ENCODE measurements at regions not wholly inside any gene's neighbourhood (a gene's known extent, or its start where the extent isn't known, plus 50 kb on each side); places are given as distances from the start of the nearest gene placed in this dataset.

DNA sequence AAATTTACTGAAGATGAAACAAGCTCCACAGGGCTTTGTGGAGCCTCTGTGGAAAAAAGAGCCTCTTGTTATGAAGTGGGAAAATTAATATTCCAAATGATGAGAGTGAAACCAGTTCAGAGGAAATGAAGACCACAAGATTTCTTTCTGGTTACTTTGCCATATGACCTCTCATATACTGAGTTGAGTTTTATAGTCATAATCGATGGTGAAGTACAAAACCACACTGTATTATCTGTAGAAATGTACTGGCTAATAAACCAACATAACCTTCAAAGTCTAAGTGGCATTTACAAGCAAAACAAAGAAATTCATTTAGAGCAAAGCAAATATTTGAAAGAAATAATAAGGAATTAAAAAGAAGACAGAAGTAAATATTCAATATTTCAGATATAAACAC is 662.6 kb upstream of the ZWINT start:
- ChIA-PET POLR2A (no interaction called here), CTCF (no interaction called here)
- Histone ChIP-seq H3K4me1 (ENCODE audit: control insufficient read depth in 2 of 2, insufficient read depth in 2 of 2, low read length in 2 of 2) (no peaks in the 10 kb centered on the region), H3K79me2 (ENCODE audit: control insufficient read depth, insufficient read depth, low read length) (no peaks in the 10 kb centered on the region), H3K4me2 (replicated peaks; ENCODE audit: low read depth, low read length, poor library complexity, severe bottlenecking) (no peak overlapping the region), H3K4me3 (ENCODE audit: control extremely low read depth in 1 of 5, extremely low read depth in 1 of 5, insufficient read depth in 1 of 5, low read depth in 2 of 5, low read length in 4 of 5) (no peak overlapping the region), H3K27me3 (replicated peaks in 1 of 4; ENCODE audit: control extremely low read depth in 1 of 4, control insufficient read depth in 3 of 4, insufficient read depth in 4 of 4, low read length in 3 of 4) (no peaks in the 10 kb centered on the region), H2AFZ (ENCODE audit: insufficient read depth, low read depth, low read length, poor library complexity, severe bottlenecking) (no peak overlapping the region), H3K9me3 (ENCODE audit: control extremely low read depth in 1 of 3, control insufficient read depth in 2 of 3, insufficient read depth in 1 of 3, low read length in 2 of 3) (no peaks in the 10 kb centered on the region), H3K27ac (ENCODE audit: low read length in 2 of 2) (no peak overlapping the region), H3K36me3 (replicated peaks in 1 of 2; ENCODE audit: control extremely low read depth in 1 of 2, control insufficient read depth in 1 of 2, extremely low read depth in 1 of 2, insufficient read depth in 2 of 2, low read length in 1 of 2) (no peaks in the 10 kb centered on the region), H4K20me1 (ENCODE audit: control insufficient read depth, insufficient read depth, low read length, poor library complexity, severe bottlenecking) (no peaks in the 10 kb centered on the region), H3K9ac (ENCODE audit: low read length) (no peak overlapping the region)
- Mint-ChIP-seq H3K4me3 (no peak overlapping the region), H3K9me3 (ENCODE audit: insufficient read depth) (peaks cover 2% of the 10 kb centered on the region), H3K4me1 (no peaks in the 10 kb centered on the region), H3K27me3 (no peaks in the 10 kb centered on the region), H3K27ac (no peak overlapping the region)
- no peak for TF ChIP-seq EZH2 (IDR thresholded peaks at IDR 0.05; ENCODE audit: borderline replicate concordance, insufficient read depth, low read depth, low read length, poor library complexity, severe bottlenecking)
- TF ChIP-seq, protein P1, sequence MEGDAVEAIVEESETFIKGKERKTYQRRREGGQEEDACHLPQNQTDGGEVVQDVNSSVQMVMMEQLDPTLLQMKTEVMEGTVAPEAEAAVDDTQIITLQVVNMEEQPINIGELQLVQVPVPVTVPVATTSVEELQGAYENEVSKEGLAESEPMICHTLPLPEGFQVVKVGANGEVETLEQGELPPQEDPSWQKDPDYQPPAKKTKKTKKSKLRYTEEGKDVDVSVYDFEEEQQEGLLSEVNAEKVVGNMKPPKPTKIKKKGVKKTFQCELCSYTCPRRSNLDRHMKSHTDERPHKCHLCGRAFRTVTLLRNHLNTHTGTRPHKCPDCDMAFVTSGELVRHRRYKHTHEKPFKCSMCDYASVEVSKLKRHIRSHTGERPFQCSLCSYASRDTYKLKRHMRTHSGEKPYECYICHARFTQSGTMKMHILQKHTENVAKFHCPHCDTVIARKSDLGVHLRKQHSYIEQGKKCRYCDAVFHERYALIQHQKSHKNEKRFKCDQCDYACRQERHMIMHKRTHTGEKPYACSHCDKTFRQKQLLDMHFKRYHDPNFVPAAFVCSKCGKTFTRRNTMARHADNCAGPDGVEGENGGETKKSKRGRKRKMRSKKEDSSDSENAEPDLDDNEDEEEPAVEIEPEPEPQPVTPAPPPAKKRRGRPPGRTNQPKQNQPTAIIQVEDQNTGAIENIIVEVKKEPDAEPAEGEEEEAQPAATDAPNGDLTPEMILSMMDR (IDR thresholded peaks at IDR 0.05): no peak
- no peak for ATAC-seq (ENCODE audit: low read depth)
- DNase-seq: no peak
- intact Hi-C loops (cut with micrococcal nuclease): no loop called here
- no CpG with 5 or more reads among the region's 1 CpG for WGBS (ENCODE audit: insufficient coverage)

DNA sequence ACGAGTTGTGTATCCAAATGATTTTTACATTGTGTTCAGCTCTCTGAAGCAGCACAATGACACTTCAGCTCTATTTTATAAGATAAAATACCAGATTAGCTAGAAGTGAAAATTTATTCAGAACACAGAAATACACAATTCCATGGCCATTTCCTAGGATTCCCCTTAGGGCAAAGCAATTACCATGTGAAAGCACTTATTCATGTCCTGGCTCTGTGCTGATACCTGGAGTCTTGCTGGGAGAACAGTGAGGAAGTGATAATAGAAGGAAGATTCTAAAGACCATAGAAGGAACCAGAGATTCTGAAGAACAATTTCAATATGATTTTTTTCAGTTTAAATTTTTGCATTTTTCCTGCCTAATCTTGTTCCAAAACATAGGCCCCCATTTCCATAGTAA is 657.4 kb upstream of the ZWINT start:
- Mint-ChIP-seq H3K27me3 (no peaks in the 10 kb centered on the region), H3K4me1 (no peaks in the 10 kb centered on the region), H3K27ac (no peak overlapping the region), H3K9me3 (ENCODE audit: insufficient read depth) (peaks cover 4% of the 10 kb centered on the region), H3K4me3 (no peak overlapping the region)
- no peaks in the 10 kb centered on the region for H3K79me2 ChIP-seq (ENCODE audit: control insufficient read depth, insufficient read depth, low read length)
- POLR2A ChIA-PET: no interaction called here
- no peak overlapping the region for H3K9ac ChIP-seq (ENCODE audit: low read length)
- peaks cover 0 to 15% (median 0%) of the 10 kb centered on the region in 3 donors for H3K9me3 ChIP-seq (ENCODE audit: control extremely low read depth in 1 of 3, control insufficient read depth in 2 of 3, insufficient read depth in 1 of 3, low read length in 2 of 3)
- intact Hi-C loops (cut with micrococcal nuclease): no loop called here
- CTCF ChIA-PET: no interaction called here
- H3K4me1 ChIP-seq (ENCODE audit: control insufficient read depth in 2 of 2, insufficient read depth in 2 of 2, low read length in 2 of 2): no peaks in the 10 kb centered on the region
- H3K4me3 ChIP-seq (ENCODE audit: control extremely low read depth in 1 of 5, extremely low read depth in 1 of 5, insufficient read depth in 1 of 5, low read depth in 2 of 5, low read length in 4 of 5): no peak overlapping the region
- no peaks in the 10 kb centered on the region for H3K36me3 ChIP-seq (replicated peaks in 1 of 2; ENCODE audit: control extremely low read depth in 1 of 2, control insufficient read depth in 1 of 2, extremely low read depth in 1 of 2, insufficient read depth in 2 of 2, low read length in 1 of 2)
- no CpG with 5 or more reads among the region's 1 CpG for WGBS (ENCODE audit: insufficient coverage)
- ATAC-seq (ENCODE audit: low read depth) (no peak), DNase-seq (no peak)
- no peak overlapping the region for H3K27ac ChIP-seq (ENCODE audit: low read length in 2 of 2)
- H3K27me3 ChIP-seq (replicated peaks in 1 of 4; ENCODE audit: control extremely low read depth in 1 of 4, control insufficient read depth in 3 of 4, insufficient read depth in 4 of 4, low read length in 3 of 4): no peaks in the 10 kb centered on the region
- no peak overlapping the region for H2AFZ ChIP-seq (ENCODE audit: insufficient read depth, low read depth, low read length, poor library complexity, severe bottlenecking)
- no peak for TF ChIP-seq EZH2 (IDR thresholded peaks at IDR 0.05; ENCODE audit: borderline replicate concordance, insufficient read depth, low read depth, low read length, poor library complexity, severe bottlenecking)
- TF ChIP-seq, protein P1 (IDR thresholded peaks at IDR 0.05): no peak
- H4K20me1 ChIP-seq (ENCODE audit: control insufficient read depth, insufficient read depth, low read length, poor library complexity, severe bottlenecking): no peaks in the 10 kb centered on the region
- H3K4me2 ChIP-seq (replicated peaks; ENCODE audit: low read depth, low read length, poor library complexity, severe bottlenecking): no peak overlapping the region
